Nephron progenitor cell (in vitro differentiated cells): ENCODE measurements at regions not wholly inside any gene's neighbourhood (a gene's known extent, or its start where the extent isn't known, plus 50 kb on each side); places are given as distances from the start of the nearest gene placed in this dataset.

ENCODE experiments used
- DNase-seq: peaks from one replicate; pipeline ENCODE4 v3.0.0; 2021
- H3K27ac Mint-ChIP-seq: 2 replicates; pipeline ENCODE4 v1.8.0; 2021; ENCODE audit warnings: mild to moderate bottlenecking, moderate library complexity, mixed read lengths
- H3K27me3 Mint-ChIP-seq: 2 replicates; pipeline ENCODE4 v1.8.0; 2021; ENCODE audit warnings: mild to moderate bottlenecking, low read depth, mixed read lengths; ENCODE audit not compliant: poor library complexity
- H3K36me3 Mint-ChIP-seq: 2 replicates; pipeline ENCODE4 v1.8.0; 2021; ENCODE audit warnings: low read depth, mixed read lengths
- H3K4me1 Mint-ChIP-seq: 2 replicates; pipeline ENCODE4 v1.8.0; 2021; ENCODE audit warnings: mixed read lengths
- H3K4me3 Mint-ChIP-seq: 2 replicates; pipeline ENCODE4 v1.8.0; 2021; ENCODE audit warnings: mild to moderate bottlenecking, moderate library complexity, mixed read lengths
- H3K9me3 Mint-ChIP-seq: 2 replicates; pipeline ENCODE4 v1.8.0; 2021; ENCODE audit warnings: mild to moderate bottlenecking, moderate library complexity, mixed read lengths
- TF ChIP-seq, protein P1 (sequence below): fragments of 200-600 bp; sonication (generic); IDR thresholded peaks from 2 replicates; pipeline ENCODE4 v1.5.0; 2021; ENCODE audit warnings: antibody characterized with exemption

DNA sequence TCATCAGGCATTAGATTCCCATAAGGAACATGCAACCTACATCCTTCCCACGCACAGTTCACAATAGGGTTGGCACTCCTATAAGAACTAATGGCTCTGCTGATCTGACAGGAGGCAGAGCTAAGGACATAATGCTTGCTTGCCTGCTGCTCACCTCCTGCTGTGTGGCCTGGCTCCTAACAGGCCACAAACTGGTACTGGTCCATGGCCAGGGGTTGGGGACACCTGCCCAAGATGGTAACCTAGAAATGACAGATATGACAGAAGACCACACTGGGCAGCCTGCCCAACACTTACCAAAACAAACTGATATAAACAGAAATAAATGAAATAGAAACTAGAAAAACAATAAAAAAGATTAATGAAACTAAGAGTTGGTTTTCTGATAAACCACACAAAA is 325.6 kb downstream of the SEC23A start:
- no peaks in the 10 kb centered on the region for H3K36me3 Mint-ChIP-seq
- H3K27ac Mint-ChIP-seq: no peak overlapping the region
- no peaks in the 10 kb centered on the region for H3K4me1 Mint-ChIP-seq
- TF ChIP-seq, protein P1, sequence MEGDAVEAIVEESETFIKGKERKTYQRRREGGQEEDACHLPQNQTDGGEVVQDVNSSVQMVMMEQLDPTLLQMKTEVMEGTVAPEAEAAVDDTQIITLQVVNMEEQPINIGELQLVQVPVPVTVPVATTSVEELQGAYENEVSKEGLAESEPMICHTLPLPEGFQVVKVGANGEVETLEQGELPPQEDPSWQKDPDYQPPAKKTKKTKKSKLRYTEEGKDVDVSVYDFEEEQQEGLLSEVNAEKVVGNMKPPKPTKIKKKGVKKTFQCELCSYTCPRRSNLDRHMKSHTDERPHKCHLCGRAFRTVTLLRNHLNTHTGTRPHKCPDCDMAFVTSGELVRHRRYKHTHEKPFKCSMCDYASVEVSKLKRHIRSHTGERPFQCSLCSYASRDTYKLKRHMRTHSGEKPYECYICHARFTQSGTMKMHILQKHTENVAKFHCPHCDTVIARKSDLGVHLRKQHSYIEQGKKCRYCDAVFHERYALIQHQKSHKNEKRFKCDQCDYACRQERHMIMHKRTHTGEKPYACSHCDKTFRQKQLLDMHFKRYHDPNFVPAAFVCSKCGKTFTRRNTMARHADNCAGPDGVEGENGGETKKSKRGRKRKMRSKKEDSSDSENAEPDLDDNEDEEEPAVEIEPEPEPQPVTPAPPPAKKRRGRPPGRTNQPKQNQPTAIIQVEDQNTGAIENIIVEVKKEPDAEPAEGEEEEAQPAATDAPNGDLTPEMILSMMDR: no peak
- H3K4me3 Mint-ChIP-seq: no peak overlapping the region
- H3K9me3 Mint-ChIP-seq: no peaks in the 10 kb centered on the region
- no peaks in the 10 kb centered on the region for H3K27me3 Mint-ChIP-seq
- no peak for DNase-seq

DNA sequence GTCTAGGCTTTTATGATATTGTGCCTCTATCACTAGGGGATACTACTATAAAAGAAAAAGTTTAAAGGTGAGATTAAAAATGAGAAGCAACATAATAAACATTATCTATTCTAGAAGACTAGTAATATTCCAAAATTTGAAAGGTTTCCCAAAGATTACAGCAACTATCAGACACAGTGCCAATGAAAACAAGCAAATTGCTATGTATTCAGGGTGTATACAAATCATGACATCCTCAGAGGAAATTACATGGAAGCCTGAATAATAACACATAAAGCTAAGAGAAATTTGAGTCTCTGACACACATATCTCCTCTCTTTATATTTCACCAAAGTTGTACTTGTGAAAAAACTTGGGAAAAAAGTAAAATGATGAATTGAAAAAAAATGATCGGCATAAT is 327.0 kb downstream of the SEC23A start:
- Mint-ChIP-seq H3K27me3 (no peaks in the 10 kb centered on the region), H3K36me3 (no peaks in the 10 kb centered on the region), H3K9me3 (no peaks in the 10 kb centered on the region), H3K4me1 (no peaks in the 10 kb centered on the region), H3K27ac (no peak overlapping the region), H3K4me3 (no peak overlapping the region)
- no peak for DNase-seq
- TF ChIP-seq, protein P1: no peak

DNA sequence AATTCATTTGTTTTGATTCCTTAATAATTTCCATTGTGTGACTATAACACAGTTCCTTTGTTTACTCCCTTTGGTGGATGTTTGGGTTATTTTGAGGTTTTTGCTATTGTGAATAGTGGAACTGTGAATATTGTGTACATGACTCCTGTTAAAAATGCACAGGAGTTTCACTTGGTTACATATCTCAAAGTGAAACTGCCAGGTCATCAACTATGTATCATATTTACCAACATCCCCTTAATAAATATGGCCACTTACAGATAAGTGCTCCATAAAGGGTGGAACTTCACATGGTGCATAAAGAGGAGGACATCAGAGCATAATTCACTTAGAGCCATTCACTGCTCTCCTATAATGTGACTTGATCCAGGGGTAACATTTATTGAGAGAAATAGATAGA is 328.9 kb downstream of the SEC23A start:
- Mint-ChIP-seq H3K36me3 (no peaks in the 10 kb centered on the region), H3K4me3 (no peak overlapping the region), H3K27me3 (no peaks in the 10 kb centered on the region), H3K4me1 (no peaks in the 10 kb centered on the region), H3K9me3 (no peaks in the 10 kb centered on the region), H3K27ac (no peak overlapping the region)
- TF ChIP-seq, protein P1: no peak
- no peak for DNase-seq

DNA sequence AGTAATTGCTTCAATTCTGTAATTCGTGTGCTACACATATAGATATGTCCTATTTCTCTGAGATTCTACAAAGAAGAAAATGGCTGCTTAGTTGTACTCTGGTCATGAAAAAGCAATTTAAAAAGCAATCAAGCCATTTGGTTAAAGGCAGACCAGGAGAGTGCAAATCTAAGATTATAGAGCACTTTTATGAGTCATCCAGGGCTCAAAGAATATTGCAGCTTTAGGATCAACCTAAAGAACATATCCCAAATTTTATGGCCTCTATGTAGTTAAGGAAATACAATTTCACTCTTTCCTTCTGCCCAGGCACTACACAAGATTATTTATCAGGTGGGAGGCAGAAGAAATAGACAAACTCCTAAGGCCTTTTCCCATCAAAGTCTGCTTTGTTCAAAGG is 332.8 kb downstream of the SEC23A start:
- peaks cover 4% of the 10 kb centered on the region for H3K36me3 Mint-ChIP-seq
- no peak overlapping the region for H3K27ac Mint-ChIP-seq
- no peaks in the 10 kb centered on the region for H3K27me3 Mint-ChIP-seq
- DNase-seq: no peak
- H3K4me1 Mint-ChIP-seq: peaks cover 5% of the 10 kb centered on the region
- H3K9me3 Mint-ChIP-seq: peaks cover 25% of the 10 kb centered on the region
- H3K4me3 Mint-ChIP-seq: no peak overlapping the region
- TF ChIP-seq, protein P1: no peak

DNA sequence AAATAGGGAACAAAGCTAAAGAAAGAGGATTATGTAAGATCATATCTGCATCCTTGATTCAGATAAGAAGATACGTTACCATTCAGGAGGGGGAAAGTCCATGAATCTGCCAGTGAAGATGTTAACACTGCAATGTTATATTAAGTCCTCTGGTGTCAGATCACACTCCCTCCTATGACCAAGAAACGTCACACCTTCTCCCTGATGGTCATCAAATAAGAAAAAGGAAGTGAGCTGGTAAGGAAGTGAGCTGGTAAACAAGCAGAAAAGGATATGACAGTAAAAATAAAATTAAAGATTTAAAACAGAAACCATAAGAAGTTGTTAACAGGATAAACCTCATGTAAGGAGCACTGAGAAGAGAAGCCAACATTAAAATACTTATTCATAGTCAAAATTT is 340.2 kb downstream of the SEC23A start:
- H3K4me1 Mint-ChIP-seq: peaks cover 10% of the 10 kb centered on the region
- no peak overlapping the region for H3K4me3 Mint-ChIP-seq
- no peaks in the 10 kb centered on the region for H3K27me3 Mint-ChIP-seq
- H3K9me3 Mint-ChIP-seq: peaks cover 45% of the 10 kb centered on the region
- peaks cover 7% of the 10 kb centered on the region for H3K36me3 Mint-ChIP-seq
- TF ChIP-seq, protein P1: no peak
- no peak for DNase-seq
- no peak overlapping the region for H3K27ac Mint-ChIP-seq

DNA sequence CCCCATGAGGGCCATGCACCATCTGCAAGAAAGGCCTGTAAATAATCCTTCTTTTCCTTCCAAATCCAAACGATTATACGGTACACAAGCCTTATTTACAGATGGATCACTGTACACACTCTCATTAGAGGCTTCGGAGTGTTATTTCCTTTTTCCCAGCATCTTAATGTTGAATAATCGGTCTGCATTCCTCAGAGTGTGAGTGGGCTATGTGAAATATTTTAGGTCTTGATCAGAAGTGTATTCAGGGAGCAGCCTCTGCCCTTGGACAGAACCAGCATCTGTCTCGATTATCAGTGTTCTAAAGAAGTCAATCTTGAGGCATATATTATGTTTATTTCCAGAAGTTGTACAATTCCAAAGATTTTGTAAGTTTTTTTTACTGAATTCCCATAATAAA is 340.6 kb downstream of the SEC23A start:
- no peak for DNase-seq
- TF ChIP-seq, protein P1: no peak
- Mint-ChIP-seq H3K4me1 (peaks cover 10% of the 10 kb centered on the region), H3K27ac (no peak overlapping the region), H3K36me3 (peaks cover 7% of the 10 kb centered on the region), H3K9me3 (peaks cover 41% of the 10 kb centered on the region), H3K27me3 (no peaks in the 10 kb centered on the region), H3K4me3 (no peak overlapping the region)
